ENCODE measurements at regions not wholly inside any gene's neighbourhood (a gene's known extent, or its start where the extent isn't known, plus 50 kb on each side); places are given as distances from the start of the nearest gene placed in this dataset.

GRCh38 chr9:126116351-126117157 lies 210.1 kb upstream of the MVB12B start:
- in situ Hi-C loops (cut with HindIII; ENCODE audit: low sequenced_read_pairs): no loop called here
- no peak for DNase-seq (ENCODE audit: low spot score)

- DNase-seq (ENCODE audit: low spot score): no peak
- in situ Hi-C loops (cut with HindIII; ENCODE audit: low sequenced_read_pairs): no loop called here
Observed at GRCh38 chr9:126117158-126117425, 209.5 kb upstream of the MVB12B start.

- in situ Hi-C loops (cut with HindIII; ENCODE audit: low sequenced_read_pairs): no loop called here
- DNase-seq (ENCODE audit: low spot score): no peak
Observed at GRCh38 chr9:126117631-126118030, 209.0 kb upstream of the MVB12B start.

GRCh38 chr9:126119731-126120130 lies 206.9 kb upstream of the MVB12B start:
- in situ Hi-C loops (cut with HindIII; ENCODE audit: low sequenced_read_pairs): no loop called here
- no peak for DNase-seq (ENCODE audit: low spot score)

GRCh38 chr9:126122901-126123616 lies 203.6 kb upstream of the MVB12B start:
- no peak for DNase-seq (ENCODE audit: low spot score)

GRCh38 chr9:126123927-126124326 lies 202.7 kb upstream of the MVB12B start:
- in situ Hi-C loops (cut with HindIII; ENCODE audit: low sequenced_read_pairs): no loop called here
- no peak for DNase-seq (ENCODE audit: low spot score)

More at GRCh38 chr9:126122901-126123616, 203.6 kb upstream of the MVB12B start:
- in situ Hi-C loops (cut with HindIII; ENCODE audit: low sequenced_read_pairs): no loop called here

- in situ Hi-C loops (cut with HindIII; ENCODE audit: low sequenced_read_pairs): no loop called here
- no peak for DNase-seq (ENCODE audit: low spot score)
Observed at GRCh38 chr9:126125177-126125576, 201.5 kb upstream of the MVB12B start.

GRCh38 chr9:126125577-126125976 lies 201.1 kb upstream of the MVB12B start:
- in situ Hi-C loops (cut with HindIII; ENCODE audit: low sequenced_read_pairs): no loop called here
- DNase-seq (ENCODE audit: low spot score): no peak

- in situ Hi-C loops (cut with HindIII; ENCODE audit: low sequenced_read_pairs): no loop called here
- no peak for DNase-seq (ENCODE audit: low spot score)
Observed at GRCh38 chr9:126125992-126126409, 200.6 kb upstream of the MVB12B start.

- in situ Hi-C loops (cut with HindIII; ENCODE audit: low sequenced_read_pairs): no loop called here
- no peak for DNase-seq (ENCODE audit: low spot score)
Observed at GRCh38 chr9:126126807-126127206, 199.8 kb upstream of the MVB12B start.

GRCh38 chr9:126127591-126127990 lies 199.0 kb upstream of the MVB12B start:
- in situ Hi-C loops (cut with HindIII; ENCODE audit: low sequenced_read_pairs): no loop called here
- DNase-seq (ENCODE audit: low spot score): no peak

GRCh38 chr9:126128494-126129142 lies 198.0 kb upstream of the MVB12B start:
- in situ Hi-C loops (cut with HindIII; ENCODE audit: low sequenced_read_pairs): no loop called here
- DNase-seq (ENCODE audit: low spot score): no peak

- in situ Hi-C loops (cut with HindIII; ENCODE audit: low sequenced_read_pairs): no loop called here
- no peak for DNase-seq (ENCODE audit: low spot score)
Observed at GRCh38 chr9:126131066-126132010, 195.3 kb upstream of the MVB12B start.

GRCh38 chr9:126132746-126133145 lies 193.9 kb upstream of the MVB12B start:
- in situ Hi-C loops (cut with HindIII; ENCODE audit: low sequenced_read_pairs): no loop called here
- DNase-seq (ENCODE audit: low spot score): no peak

GRCh38 chr9:126144196-126144595 lies 182.4 kb upstream of the MVB12B start:
- in situ Hi-C loops (cut with HindIII; ENCODE audit: low sequenced_read_pairs): no loop called here
- no peak for DNase-seq (ENCODE audit: low spot score)

GRCh38 chr9:126144603-126145456 lies 181.8 kb upstream of the MVB12B start:
- in situ Hi-C loops (cut with HindIII; ENCODE audit: low sequenced_read_pairs): no loop called here
- DNase-seq (ENCODE audit: low spot score): no peak

GRCh38 chr9:126145887-126146253 lies 180.8 kb upstream of the MVB12B start:
- no peak for DNase-seq (ENCODE audit: low spot score)
- in situ Hi-C loops (cut with HindIII; ENCODE audit: low sequenced_read_pairs): no loop called here

GRCh38 chr9:126146254-126147145 lies 180.1 kb upstream of the MVB12B start:
- in situ Hi-C loops (cut with HindIII; ENCODE audit: low sequenced_read_pairs): no loop called here
- DNase-seq (ENCODE audit: low spot score): no peak

All from G401 (cell line).